ENCODE measurements at regions not wholly inside any gene's neighbourhood (a gene's known extent, or its start where the extent isn't known, plus 50 kb on each side); places are given as distances from the start of the nearest gene placed in this dataset.

DNA sequence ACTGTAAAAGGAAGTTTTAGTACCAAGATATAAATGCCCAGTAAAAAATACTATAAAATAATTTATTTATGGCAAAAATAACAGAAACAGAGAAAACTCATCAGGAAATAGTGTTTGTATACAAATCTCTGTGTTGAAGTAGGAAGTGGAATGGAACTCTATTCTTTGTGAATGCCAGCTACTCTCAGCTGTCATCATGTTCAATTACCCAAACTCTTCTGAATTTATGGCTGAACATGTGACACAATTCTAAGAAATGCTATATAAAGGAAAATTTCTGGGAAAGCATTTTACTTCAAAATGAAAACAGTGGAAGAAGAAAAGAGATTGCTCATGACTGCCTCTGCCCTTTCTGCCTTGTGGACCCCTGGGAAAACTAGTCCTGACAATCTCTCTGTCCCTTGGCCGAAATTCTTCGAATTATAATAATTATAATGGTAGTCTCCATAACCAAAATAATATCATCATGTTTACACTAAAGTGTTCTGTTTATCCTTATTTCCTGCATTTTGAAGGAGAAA lies 522.3 kb upstream of the ST8SIA4 start:
- no CpG with 5 or more reads among the region's 2 CpGs for WGBS (ENCODE audit: extremely low coverage, insufficient read length, low lambda C conversion rate)
- H3K18ac ChIP-seq (ENCODE audit: insufficient read length, low read depth, low read length), result no peak overlapping the region
- no peaks in the 10 kb centered on the region for H3K9me3 Mint-ChIP-seq

More for the DNA sequence above, 522.3 kb upstream of the ST8SIA4 start:
- no peak overlapping the region for H2BK12ac ChIP-seq (ENCODE audit: insufficient read length, low read depth, low read length)
- no peaks in the 10 kb centered on the region for H3K79me1 ChIP-seq (ENCODE audit: insufficient read depth, low read depth, low read length, poor library complexity, severe bottlenecking)
- no peak overlapping the region for H3K56ac ChIP-seq (ENCODE audit: insufficient read length, low read depth, low read length)
- no peaks in the 10 kb centered on the region for H3K79me2 ChIP-seq (ENCODE audit: insufficient read depth, low read length)
- no peak overlapping the region for H4K8ac ChIP-seq (replicated peaks; ENCODE audit: insufficient read length, low read depth, low read length)
- H2AFZ ChIP-seq (ENCODE audit: low read length), result no peak overlapping the region
- no peak overlapping the region for H3K23ac ChIP-seq (ENCODE audit: insufficient read length, low read depth, low read length)
- no peak overlapping the region for H3K27ac ChIP-seq (ENCODE audit: insufficient read length, low read depth, low read length)
- no peak overlapping the region for H3T11ph ChIP-seq (ENCODE audit: low read length)
- H4K5ac ChIP-seq (ENCODE audit: insufficient read length, low read depth, low read length), result no peak overlapping the region
- H2BK20ac ChIP-seq (ENCODE audit: low read depth, low read length, poor library complexity, severe bottlenecking), result no peak overlapping the region
- H2AK5ac ChIP-seq (ENCODE audit: insufficient read length, low read length), result no peak overlapping the region
- DNase-seq, result no peak
- no peak overlapping the region for H4K91ac ChIP-seq (ENCODE audit: insufficient read length, low read depth, low read length)
- Mint-ChIP-seq H3K4me1 (no peaks in the 10 kb centered on the region), H3K36me3 (ENCODE audit: insufficient read depth in 1 of 3, low read depth in 3 of 3) (no peaks in the 10 kb centered on the region), H3K27ac (no peak overlapping the region), H3K4me3 (no peak overlapping the region), H3K27me3 (ENCODE audit: low read depth) (no peaks in the 10 kb centered on the region)
- no peak overlapping the region for H3K4me2 ChIP-seq (ENCODE audit: insufficient read depth, insufficient read length, low read length)
- H3K9me3 ChIP-seq (ENCODE audit: control insufficient read depth, low read depth, low read length), result no peaks in the 10 kb centered on the region
- no peak overlapping the region for H2BK15ac ChIP-seq (ENCODE audit: low read depth, low read length)
- H3K14ac ChIP-seq (ENCODE audit: insufficient read depth, low read length), result no peak overlapping the region
- no peak overlapping the region for H3K4ac ChIP-seq (ENCODE audit: low read depth, low read length)
- H3K9ac ChIP-seq (ENCODE audit: extremely low read depth, insufficient read length, low read length), result no peak overlapping the region
- TF ChIP-seq, protein P1, sequence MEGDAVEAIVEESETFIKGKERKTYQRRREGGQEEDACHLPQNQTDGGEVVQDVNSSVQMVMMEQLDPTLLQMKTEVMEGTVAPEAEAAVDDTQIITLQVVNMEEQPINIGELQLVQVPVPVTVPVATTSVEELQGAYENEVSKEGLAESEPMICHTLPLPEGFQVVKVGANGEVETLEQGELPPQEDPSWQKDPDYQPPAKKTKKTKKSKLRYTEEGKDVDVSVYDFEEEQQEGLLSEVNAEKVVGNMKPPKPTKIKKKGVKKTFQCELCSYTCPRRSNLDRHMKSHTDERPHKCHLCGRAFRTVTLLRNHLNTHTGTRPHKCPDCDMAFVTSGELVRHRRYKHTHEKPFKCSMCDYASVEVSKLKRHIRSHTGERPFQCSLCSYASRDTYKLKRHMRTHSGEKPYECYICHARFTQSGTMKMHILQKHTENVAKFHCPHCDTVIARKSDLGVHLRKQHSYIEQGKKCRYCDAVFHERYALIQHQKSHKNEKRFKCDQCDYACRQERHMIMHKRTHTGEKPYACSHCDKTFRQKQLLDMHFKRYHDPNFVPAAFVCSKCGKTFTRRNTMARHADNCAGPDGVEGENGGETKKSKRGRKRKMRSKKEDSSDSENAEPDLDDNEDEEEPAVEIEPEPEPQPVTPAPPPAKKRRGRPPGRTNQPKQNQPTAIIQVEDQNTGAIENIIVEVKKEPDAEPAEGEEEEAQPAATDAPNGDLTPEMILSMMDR (conservative IDR thresholded peaks at IDR 0.05), result no peak
- no peaks in the 10 kb centered on the region for H3K4me1 ChIP-seq (ENCODE audit: insufficient read depth, low read length)
- no peaks in the 10 kb centered on the region for H4K20me1 ChIP-seq (ENCODE audit: control insufficient read depth, insufficient read depth, insufficient read length)
- no peak overlapping the region for H2BK120ac ChIP-seq (ENCODE audit: low read depth, low read length, poor library complexity, severe bottlenecking)
- H3K23me2 ChIP-seq (ENCODE audit: insufficient read length, low read depth, low read length, poor library complexity, severe bottlenecking), result no peaks in the 10 kb centered on the region
- no peaks in the 10 kb centered on the region for H3K27me3 ChIP-seq (ENCODE audit: insufficient read depth, low read length)
- no peak overlapping the region for H2BK5ac ChIP-seq (ENCODE audit: insufficient read length, low read length)

All from H9 (cell line).